Osteocyte (in vitro differentiated cells): ENCODE measurements at regions not wholly inside any gene's neighbourhood (a gene's known extent, or its start where the extent isn't known, plus 50 kb on each side); places are given as distances from the start of the nearest gene placed in this dataset.

ENCODE experiments used
- DNase-seq: peaks from one replicate; pipeline ENCODE4 v3.0.0; 2021; ENCODE audit warnings: mixed read lengths; ENCODE audit not compliant: unreplicated experiment; ENCODE audit errors: extremely low spot score
- H3K27ac Mint-ChIP-seq: one replicate; pipeline ENCODE4 v1.8.0; 2021; ENCODE audit warnings: mild to moderate bottlenecking, mixed read lengths; ENCODE audit not compliant: unreplicated experiment
- H3K27me3 Mint-ChIP-seq: one replicate; pipeline ENCODE4 v1.8.0; 2021; ENCODE audit warnings: mixed read lengths; ENCODE audit not compliant: unreplicated experiment
- H3K36me3 Mint-ChIP-seq: one replicate; pipeline ENCODE4 v1.8.0; 2021; ENCODE audit warnings: mixed read lengths; ENCODE audit not compliant: unreplicated experiment
- H3K4me1 Mint-ChIP-seq: one replicate; pipeline ENCODE4 v1.8.0; 2021; ENCODE audit warnings: mixed read lengths; ENCODE audit not compliant: unreplicated experiment
- H3K4me3 Mint-ChIP-seq: one replicate; pipeline ENCODE4 v1.8.0; 2021; ENCODE audit warnings: mild to moderate bottlenecking, moderate library complexity, mixed read lengths; ENCODE audit not compliant: unreplicated experiment
- H3K9me3 Mint-ChIP-seq: one replicate; pipeline ENCODE4 v1.8.0; 2021; ENCODE audit warnings: mixed read lengths; ENCODE audit not compliant: unreplicated experiment
- TF ChIP-seq, protein P1 (sequence below): fragments of 200-600 bp; sonication (generic); IDR thresholded peaks from 2 replicates; pipeline ENCODE4 v1.5.0; 2021; ENCODE audit warnings: antibody characterized with exemption, mild to moderate bottlenecking, moderate library complexity

DNA sequence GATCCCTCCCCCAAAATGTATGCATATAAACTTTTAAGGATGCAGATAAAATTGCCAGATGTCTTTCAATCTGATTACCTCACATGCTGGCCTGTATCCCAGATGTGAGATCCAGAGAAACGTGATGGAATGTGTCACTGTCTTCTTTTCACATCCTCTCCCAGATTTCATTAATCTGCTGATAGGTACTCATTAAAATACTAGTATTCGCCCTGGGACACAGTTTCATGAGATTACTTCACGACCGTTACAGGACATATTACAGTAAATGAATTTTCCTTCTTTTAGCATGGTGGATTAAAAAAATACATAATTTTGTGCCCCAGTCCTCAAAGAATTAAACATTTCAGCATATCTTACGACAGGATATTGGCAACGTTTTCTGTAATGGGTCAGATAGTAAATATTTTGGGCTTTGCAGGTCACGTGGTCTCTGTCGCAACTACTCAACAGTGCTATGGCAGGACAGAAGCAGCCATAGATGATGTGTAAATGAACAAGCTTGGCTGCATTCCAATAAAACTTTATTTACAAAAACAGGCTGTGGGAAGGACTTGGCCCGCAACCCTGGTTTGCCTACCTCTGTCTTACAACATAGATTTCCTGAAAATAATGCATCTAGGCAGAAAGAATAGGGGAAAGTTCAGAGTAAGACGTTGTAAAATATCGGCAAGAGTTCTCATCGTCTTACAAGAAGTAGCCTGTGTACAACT is 156.0 kb upstream of the DIO3 start:
- Mint-ChIP-seq H3K4me3 (no peak overlapping the region), H3K27me3 (no peaks in the 10 kb centered on the region)

GRCh38 chr14:101406921-101407320 is 154.4 kb upstream of the DIO3 start:
- no peak overlapping the region for H3K4me3 Mint-ChIP-seq
- H3K9me3 Mint-ChIP-seq, result no peaks in the 10 kb centered on the region
- no peaks in the 10 kb centered on the region for H3K27me3 Mint-ChIP-seq
- TF ChIP-seq, protein P1, sequence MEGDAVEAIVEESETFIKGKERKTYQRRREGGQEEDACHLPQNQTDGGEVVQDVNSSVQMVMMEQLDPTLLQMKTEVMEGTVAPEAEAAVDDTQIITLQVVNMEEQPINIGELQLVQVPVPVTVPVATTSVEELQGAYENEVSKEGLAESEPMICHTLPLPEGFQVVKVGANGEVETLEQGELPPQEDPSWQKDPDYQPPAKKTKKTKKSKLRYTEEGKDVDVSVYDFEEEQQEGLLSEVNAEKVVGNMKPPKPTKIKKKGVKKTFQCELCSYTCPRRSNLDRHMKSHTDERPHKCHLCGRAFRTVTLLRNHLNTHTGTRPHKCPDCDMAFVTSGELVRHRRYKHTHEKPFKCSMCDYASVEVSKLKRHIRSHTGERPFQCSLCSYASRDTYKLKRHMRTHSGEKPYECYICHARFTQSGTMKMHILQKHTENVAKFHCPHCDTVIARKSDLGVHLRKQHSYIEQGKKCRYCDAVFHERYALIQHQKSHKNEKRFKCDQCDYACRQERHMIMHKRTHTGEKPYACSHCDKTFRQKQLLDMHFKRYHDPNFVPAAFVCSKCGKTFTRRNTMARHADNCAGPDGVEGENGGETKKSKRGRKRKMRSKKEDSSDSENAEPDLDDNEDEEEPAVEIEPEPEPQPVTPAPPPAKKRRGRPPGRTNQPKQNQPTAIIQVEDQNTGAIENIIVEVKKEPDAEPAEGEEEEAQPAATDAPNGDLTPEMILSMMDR, result no peak
- no peak overlapping the region for H3K27ac Mint-ChIP-seq
- no peaks in the 10 kb centered on the region for H3K36me3 Mint-ChIP-seq
- no peak for DNase-seq
- H3K4me1 Mint-ChIP-seq, result peaks cover 4% of the 10 kb centered on the region

More for the DNA sequence above, 156.0 kb upstream of the DIO3 start:
- TF ChIP-seq, protein P1, result no peak
- peaks cover 4% of the 10 kb centered on the region for H3K4me1 Mint-ChIP-seq
- H3K9me3 Mint-ChIP-seq, result no peaks in the 10 kb centered on the region
- H3K36me3 Mint-ChIP-seq, result no peaks in the 10 kb centered on the region
- no peak for DNase-seq
- H3K27ac Mint-ChIP-seq, result no peak overlapping the region

GRCh38 chr14:101407328-101407727 is 154.0 kb upstream of the DIO3 start:
- H3K4me3 Mint-ChIP-seq, result no peak overlapping the region
- DNase-seq, result no peak
- no peaks in the 10 kb centered on the region for H3K9me3 Mint-ChIP-seq

DNA sequence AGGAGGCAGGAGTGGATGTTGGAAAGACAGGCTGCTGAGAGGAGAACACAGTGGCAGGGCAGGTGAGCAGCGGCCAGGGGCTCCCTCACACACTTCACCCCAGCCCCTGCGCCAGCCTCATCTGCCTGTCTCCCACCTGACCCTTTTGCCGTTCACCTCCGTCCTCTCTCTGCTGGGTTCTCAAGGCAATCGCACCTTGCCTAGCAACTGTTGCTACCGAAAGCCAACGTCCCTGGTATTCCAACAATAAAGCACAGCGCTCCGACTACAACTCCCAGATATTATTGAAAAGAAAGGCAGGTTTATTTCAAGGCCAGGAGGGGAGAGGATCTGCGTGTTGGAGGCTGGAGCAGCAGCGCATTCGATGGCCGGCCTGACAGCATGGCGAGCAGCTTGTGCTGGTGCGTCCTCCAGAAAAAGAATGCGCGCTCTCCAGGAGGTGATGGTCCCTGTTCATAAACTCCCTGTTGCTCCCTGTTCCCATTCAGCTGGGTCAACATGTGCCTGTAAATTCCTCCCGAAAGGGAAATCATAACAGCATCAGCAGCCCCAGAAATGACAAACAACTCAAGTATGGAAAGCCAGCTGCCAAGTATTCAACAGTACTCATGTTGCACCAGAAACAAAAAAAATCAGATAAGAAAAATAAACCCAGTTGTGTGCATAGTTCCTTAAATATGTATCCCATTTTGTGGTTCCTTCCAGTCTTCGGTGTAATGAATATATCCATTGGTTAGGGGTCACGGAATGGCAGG is 153.0 kb upstream of the DIO3 start:
- Mint-ChIP-seq H3K9me3 (no peaks in the 10 kb centered on the region), H3K36me3 (no peaks in the 10 kb centered on the region), H3K4me1 (peaks cover 4% of the 10 kb centered on the region), H3K4me3 (no peak overlapping the region), H3K27ac (no peak overlapping the region), H3K27me3 (no peaks in the 10 kb centered on the region)
- TF ChIP-seq, protein P1, result no peak
- DNase-seq, result no peak

More at GRCh38 chr14:101407328-101407727, 154.0 kb upstream of the DIO3 start:
- H3K27ac Mint-ChIP-seq, result no peak overlapping the region
- peaks cover 4% of the 10 kb centered on the region for H3K4me1 Mint-ChIP-seq
- no peaks in the 10 kb centered on the region for H3K36me3 Mint-ChIP-seq
- TF ChIP-seq, protein P1, result no peak
- no peaks in the 10 kb centered on the region for H3K27me3 Mint-ChIP-seq

- TF ChIP-seq, protein P1, result no peak
- no peak for DNase-seq
- Mint-ChIP-seq H3K36me3 (no peaks in the 10 kb centered on the region), H3K4me3 (no peak overlapping the region), H3K4me1 (peaks cover 4% of the 10 kb centered on the region), H3K27me3 (no peaks in the 10 kb centered on the region), H3K27ac (no peak overlapping the region), H3K9me3 (no peaks in the 10 kb centered on the region)
These were observed 152.2 kb upstream of the DIO3 start for GRCh38 chr14:101409006-101409543.
